NB4 (cell line): ENCODE measurements at regions not wholly inside any gene's neighbourhood (a gene's known extent, or its start where the extent isn't known, plus 50 kb on each side); places are given as distances from the start of the nearest gene placed in this dataset.

Experiments
- CTCF ChIP-seq: IDR thresholded peaks from one replicate; pipeline ENCODE4 v1.5.1; 2012; ENCODE audit warnings: low read depth, low read length
- MAX ChIP-seq: IDR thresholded peaks from 2 replicates; pipeline ENCODE4 v1.6.1; 2011; ENCODE audit warnings: low read depth, low read length
- POLR2A ChIP-seq: IDR thresholded peaks from 2 replicates; pipeline ENCODE4 v1.6.1; 2011; ENCODE audit warnings: mild to moderate bottlenecking; ENCODE audit not compliant: insufficient read length; ENCODE audit errors: extremely low read depth

GRCh38 chr1:55827350-55827749 lies 612.2 kb upstream of the USP24 start:
- TF ChIP-seq MAX (no peak), CTCF (no peak), POLR2A (no peak)
